ENCODE measurements at regions not wholly inside any gene's neighbourhood (a gene's known extent, or its start where the extent isn't known, plus 50 kb on each side); places are given as distances from the start of the nearest gene placed in this dataset.

- TF ChIP-seq BHLHE40 (IDR thresholded peaks at IDR 0.05; ENCODE audit: borderline replicate concordance) (no peak), ZNF384 (IDR thresholded peaks at IDR 0.05) (no peak), ARNT (IDR thresholded peaks at IDR 0.05) (no peak), NFRKB (IDR thresholded peaks at IDR 0.05) (no peak), L3MBTL2 (conservative IDR thresholded peaks at IDR 0.05) (no peak), CTBP1 (IDR thresholded peaks at IDR 0.05; ENCODE audit: borderline replicate concordance) (no peak), LEF1 (IDR thresholded peaks at IDR 0.05; ENCODE audit: borderline replicate concordance) (no peak), FOXK2 (IDR thresholded peaks at IDR 0.05) (no peak), FOXA1 (IDR thresholded peaks at IDR 0.05) (no peak)
Observed at GRCh38 chr2:123262856-123263255, 762.2 kb upstream of the CNTNAP5 start.

All from HEK293T (cell line).